GM19240 (cell line): ENCODE measurements at regions not wholly inside any gene's neighbourhood (a gene's known extent, or its start where the extent isn't known, plus 50 kb on each side); places are given as distances from the start of the nearest gene placed in this dataset.

Experiments
- DNase-seq: peaks from one replicate; pipeline ENCODE4 v3.0.0; 2011; ENCODE audit warnings: low spot score; ENCODE audit not compliant: insufficient read length

DNA sequence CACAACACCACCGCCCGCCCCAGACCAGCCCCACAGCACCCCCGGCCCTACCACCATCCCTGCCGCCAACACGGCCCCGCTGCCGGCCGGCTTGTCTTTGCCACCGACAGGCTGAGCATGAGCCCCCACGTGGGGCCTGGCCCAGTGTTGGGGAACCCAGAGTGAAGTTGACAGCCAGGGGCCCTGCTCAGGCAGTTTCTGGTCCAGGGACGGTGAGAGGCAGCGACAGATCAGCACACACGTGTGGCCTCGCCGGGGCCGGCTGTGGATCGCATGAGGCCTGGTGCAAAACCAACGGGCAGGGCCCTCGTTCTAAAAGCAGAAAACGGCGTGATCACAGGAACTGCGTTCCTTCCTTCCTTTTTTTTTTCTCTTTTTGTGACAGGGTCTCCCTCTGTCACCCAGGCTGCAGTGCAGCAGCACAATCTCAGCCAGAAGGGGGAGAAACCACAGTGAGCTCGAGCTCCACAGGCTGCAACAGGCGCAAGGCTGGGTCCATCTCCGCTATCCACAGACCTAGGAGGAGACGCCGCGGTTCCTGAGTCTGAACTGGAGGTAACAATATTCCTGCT is 50.5 kb upstream of the FBRSL1 start:
- DNase-seq: no peak

DNA sequence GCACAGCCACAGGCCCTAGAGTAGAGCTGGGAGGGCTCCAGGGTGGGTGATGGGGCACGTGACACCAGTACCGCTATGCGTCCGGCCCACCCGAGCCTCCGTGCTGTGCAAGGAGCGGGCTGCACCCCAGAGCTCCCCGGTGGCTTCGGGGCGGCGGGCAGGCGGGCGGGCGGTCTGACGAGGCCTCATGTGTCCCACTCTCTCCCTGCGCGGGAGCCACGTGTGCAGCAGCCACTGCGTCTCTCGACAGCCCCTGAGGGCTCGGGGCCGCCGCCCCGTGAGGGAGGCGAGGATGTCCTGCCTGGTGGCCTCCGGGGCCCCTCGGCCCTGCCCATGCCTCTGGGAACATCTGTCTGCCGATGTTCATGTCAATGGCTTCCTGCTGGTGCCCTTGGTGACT is 51.2 kb upstream of the FBRSL1 start:
- no peak for DNase-seq

DNA sequence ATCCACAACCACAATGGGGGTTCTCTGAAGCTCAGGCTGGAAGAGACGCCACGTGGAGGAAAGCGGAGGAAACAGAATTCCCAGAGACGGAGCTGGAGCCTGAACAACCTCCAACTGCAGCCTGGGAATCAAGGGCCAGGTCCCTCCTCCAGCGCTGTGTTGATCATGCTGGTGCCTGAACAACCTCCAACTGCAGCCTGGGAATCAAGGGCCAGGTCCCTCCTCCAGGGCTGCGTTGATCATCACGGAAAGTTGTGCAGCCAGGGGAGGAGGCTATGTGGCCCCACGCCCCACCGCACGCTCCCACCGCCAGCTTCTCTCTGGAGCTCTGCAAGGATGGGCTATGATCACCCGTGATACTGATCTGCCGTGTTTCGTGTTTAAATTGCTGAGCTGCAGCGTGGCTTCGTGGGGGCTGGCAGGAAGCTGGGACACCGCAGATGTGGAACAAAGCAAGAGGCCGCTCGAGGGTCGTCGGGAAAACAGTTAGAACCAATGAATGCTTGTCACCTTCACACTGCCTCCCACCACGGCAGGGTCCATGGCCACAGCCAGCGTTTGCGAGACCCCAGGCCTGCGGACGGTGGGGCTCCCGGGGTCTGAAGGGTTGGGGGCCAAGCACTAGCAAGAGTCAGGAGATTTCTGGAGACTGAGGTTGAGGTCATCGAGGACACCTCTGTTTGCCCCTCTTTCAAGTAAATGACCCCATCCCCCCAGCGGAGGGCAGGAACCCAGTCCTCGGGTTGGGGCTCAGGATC is 51.8 kb upstream of the FBRSL1 start:
- DNase-seq: no peak

GRCh38 chr12:132437252-132437932 is 52.6 kb upstream of the FBRSL1 start:
- no peak for DNase-seq

- no peak for DNase-seq
Observed at GRCh38 chr12:132436791-132437251, 53.1 kb upstream of the FBRSL1 start.

DNA sequence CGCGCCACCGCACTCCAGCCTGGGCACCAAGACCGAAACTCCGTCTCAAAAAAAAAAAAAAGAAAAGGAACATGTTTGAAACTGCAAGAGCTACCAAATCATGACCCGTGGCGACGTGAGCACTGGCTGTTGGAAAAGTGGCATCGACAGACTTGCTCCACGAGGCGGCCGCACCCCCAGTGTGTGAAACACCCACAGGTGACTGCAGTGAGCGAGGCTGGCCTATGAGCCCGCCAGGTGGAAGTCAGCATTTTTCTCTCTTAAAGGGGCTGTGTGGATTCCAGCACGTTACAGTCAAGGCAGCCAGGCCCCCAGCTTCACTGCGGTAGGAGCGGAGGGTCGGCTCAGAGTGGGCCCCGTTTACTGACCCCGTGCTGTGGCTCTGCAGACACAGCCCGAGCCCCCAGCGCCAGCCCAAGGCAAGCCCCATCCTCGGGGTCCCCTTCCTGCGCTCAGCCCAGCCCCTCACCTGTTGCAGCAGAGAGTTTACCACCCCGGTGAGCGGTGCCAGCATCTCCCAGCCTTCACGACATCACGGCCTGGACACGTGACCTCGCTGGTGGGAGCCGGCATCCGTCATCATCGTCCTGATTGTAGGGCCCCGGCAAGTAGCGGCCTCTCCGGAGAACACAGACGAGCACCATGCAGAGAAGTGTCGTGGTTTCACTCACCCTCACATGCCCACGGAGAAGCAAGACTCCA is 54.3 kb upstream of the FBRSL1 start:
- DNase-seq: no peak

GRCh38 chr12:132433641-132434395 is 56.1 kb upstream of the FBRSL1 start:
- DNase-seq: no peak

- DNase-seq: no peak
Observed at GRCh38 chr12:132432721-132433577, 57.0 kb upstream of the FBRSL1 start.

GRCh38 chr12:132432126-132432705 is 57.7 kb upstream of the FBRSL1 start:
- no peak for DNase-seq

DNA sequence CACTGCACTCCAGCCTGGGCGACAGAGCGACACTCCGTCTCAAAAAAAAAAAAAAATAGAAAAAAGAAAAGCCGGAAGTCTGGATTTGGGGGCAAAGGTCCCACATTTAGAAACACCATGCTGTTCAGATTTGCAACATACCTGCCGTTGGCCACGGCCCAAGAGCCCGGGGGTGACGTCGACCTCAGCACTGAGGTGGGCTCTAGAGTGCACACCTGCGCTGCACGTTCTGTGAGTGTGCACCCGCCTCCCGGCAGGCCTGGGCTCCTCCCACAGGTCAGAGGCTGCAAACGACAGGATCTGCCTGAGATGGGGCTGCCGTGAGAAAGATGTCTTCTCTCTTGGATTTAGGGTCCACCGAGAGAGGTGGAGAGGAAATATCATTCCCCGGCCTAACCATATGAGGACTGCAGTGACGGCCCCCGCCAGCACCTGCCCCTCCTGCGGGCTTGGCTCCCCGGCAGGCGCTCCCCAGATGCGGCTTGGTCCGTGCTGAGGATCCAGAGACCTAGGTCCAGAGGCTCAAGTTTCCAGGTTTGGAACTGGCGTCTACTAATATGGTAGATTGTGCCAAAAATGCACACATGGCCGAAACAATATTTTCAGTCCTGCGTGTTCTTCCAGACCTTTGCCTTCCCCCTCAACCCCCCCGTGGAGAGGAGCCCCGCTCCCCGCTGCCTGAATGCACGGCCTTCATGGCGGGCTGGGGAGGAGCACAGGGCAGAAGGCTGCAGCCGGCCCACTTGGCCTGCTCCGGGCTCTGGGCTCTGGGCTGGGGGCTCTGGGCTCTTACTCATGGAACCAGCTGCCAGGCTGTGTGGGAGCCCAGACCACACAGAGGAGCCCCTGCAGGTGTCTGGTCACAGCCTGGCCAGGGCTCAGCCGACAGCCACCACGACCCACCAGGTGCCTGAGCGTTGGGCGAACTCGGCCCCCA is 58.8 kb upstream of the FBRSL1 start:
- no peak for DNase-seq

DNA sequence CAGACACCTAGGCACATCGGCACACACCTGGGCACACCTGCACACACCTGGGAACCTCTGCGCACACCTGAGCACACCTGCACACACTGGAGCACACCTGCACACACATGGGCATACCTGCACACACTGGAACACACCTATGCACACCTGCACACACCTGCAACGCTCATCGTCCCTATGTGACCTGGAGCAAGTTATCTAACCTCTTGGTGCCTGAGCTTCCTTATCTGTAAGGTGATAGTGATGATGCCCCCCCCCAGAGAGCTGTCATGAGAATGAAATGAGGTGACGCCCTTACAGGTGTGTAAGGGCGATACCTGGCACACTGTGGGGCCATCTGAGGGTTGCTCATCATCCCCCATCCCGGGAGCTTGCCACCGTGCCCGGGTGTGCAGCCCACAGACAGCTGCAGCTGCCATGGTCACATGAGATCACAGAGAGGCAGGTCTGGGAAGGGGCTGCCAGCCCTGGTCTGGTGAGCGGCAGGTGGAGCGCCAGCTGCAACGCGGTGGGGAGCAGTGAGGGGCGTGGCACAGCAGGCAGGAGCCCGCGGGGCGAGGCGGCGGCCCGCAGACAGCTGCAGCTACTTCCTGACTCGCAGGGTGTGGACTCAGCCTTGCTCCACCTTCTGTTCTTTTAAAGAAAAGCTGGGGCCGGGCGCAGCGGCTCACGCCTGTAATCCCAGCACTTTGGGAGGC is 59.9 kb upstream of the FBRSL1 start:
- DNase-seq: peak; percentile 61

DNA sequence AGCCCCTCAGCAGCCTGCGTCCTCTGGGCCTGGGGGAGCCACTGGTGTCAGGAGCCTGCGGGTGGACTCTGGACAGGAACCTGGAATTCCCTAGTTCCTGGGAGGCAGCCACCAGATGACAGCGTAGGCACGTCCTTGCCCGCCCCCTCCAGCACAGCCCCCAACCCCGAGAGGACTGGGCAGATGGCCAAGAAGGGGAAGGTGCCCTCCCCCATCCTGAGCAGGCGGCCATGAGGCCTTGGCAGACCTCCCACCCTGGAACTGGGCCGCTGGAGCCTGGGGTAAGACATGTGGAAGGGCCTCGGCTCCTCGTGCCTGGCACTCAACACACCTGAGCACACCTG is 60.4 kb upstream of the FBRSL1 start:
- DNase-seq: no peak

DNA sequence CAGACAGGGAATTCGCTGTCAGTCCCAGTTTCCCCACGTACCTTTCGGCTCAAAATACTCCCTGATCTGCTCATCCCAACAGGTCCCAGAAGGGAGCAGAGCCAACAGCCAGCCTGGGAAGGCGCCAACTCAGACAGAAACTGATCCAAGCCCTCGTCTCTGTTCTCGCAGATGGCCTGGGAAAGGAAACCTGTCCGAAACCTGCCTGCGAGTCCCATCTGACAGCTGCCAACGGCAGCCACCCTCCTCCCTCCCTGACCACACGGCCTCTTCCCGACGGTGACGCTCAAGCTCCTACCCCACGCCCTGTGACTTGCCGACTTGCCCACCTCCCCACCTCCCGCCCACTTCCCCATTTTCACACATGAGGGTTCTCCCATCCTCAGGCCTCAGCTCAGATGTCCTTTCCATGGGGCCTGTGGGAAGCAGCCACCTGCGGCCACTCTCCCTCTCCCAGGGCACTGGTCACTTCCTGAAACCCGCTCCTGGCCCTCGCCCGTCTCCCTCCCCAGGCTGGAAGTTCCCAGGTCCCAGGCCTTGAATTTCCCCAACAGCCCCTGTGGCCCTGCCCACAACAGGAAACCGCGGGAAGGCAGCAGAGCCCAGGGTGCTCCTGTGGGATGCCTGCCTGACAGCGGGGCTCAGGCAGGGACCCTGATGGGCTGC is 60.9 kb upstream of the FBRSL1 start:
- no peak for DNase-seq

DNA sequence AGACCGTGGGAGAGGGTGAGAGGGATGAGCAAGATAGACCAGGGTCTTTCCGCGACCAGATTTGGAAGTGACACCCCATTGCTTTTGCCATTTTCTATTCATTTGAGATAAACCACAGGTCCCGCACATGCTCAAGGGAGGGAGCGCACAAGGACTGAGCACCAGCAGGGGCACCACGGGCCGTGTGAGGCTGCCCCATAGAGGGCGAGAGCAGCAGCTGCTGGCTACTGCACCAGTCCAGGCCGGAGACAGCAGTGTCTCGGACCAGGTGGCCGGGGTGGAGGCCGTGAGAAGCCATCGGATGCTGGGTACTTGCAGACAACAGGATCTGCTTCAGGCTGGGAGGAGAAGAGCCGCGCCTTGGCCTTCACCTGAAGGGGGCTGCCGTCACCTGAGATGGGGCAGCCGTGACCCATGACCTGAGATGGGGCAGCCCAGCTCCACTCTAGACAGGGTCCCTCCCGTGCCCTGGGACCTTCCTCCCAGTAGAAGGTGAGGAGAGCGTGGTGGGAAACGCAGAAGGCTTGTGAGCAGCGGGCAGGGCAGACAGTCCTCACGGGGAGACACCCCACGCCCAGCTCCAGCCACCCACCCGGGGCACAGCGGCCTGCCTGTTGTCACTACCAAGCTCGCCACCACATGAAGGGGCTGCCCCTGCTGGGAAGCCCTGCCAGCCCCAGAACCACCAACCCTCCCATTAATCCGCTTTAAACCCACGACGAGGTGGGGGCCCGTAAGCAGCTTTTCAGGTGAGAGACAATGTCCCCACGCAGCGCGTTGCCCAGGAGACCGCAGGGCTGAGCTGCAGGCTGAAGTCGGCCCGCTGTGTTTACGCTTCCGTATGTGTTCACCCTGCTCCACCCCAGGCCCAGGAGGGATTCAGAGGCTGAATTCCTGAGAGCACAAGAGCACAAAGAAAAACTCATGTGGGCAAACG is 61.7 kb upstream of the FBRSL1 start:
- no peak for DNase-seq

DNA sequence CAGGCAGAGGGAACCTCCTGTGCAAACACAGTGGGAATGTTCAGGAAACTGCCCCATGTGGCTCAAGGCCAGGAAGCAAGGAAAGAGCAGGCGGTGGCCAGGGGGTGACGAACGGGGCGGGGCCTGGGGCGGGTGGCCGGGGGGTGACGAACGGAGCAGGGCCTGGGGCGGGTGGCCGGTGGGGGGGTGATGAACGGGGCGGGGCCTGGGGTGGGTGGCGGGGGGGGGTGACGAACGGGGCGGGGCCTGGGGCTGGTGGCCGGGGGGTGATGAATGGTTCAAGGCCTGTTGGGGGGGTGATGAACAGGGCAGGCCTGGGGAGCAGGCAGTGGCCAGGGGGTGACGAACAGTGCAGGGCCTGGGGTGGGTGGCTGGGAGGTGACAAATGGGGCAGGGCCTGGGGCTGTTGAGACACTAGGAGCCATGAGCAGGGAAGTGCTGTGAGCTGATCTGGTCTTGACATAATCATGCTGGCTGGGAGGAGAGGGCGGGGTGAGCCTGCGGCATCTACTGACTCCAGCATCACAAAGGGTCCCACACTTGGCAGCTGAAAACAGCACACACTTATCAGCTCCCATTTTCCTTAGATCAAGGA is 62.7 kb upstream of the FBRSL1 start:
- DNase-seq: no peak
